HG03457 (cell line): ENCODE measurements at regions not wholly inside any gene's neighbourhood (a gene's known extent, or its start where the extent isn't known, plus 50 kb on each side); places are given as distances from the start of the nearest gene placed in this dataset.

Experiments
- ATAC-seq: cut with Tn5 transposase; IDR thresholded peaks from one replicate; pipeline ENCODE4 v1.9.1; 2021; ENCODE audit warnings: moderate number of reproducible peaks; ENCODE audit not compliant: unreplicated experiment

- no peak for ATAC-seq
These were observed 294.0 kb upstream of the KLHL29 start for GRCh38 chr2:23091019-23091418.

GRCh38 chr2:23091900-23092299, 293.1 kb upstream of the KLHL29 start:
- no peak for ATAC-seq

- ATAC-seq: no peak
These were observed 292.1 kb upstream of the KLHL29 start for GRCh38 chr2:23092831-23093230.

GRCh38 chr2:23093513-23093912, 291.5 kb upstream of the KLHL29 start:
- no peak for ATAC-seq

GRCh38 chr2:23096906-23097602, 287.9 kb upstream of the KLHL29 start:
- no peak for ATAC-seq

GRCh38 chr2:23100406-23100805, 284.6 kb upstream of the KLHL29 start:
- no peak for ATAC-seq

GRCh38 chr2:23106242-23106785, 278.7 kb upstream of the KLHL29 start:
- no peak for ATAC-seq

- no peak for ATAC-seq
These were observed 277.5 kb upstream of the KLHL29 start for GRCh38 chr2:23107327-23107941.

- no peak for ATAC-seq
These were observed 273.7 kb upstream of the KLHL29 start for GRCh38 chr2:23111263-23111662.

- no peak for ATAC-seq
These were observed 272.5 kb upstream of the KLHL29 start for GRCh38 chr2:23112517-23112916.

GRCh38 chr2:23114299-23114698, 270.7 kb upstream of the KLHL29 start:
- no peak for ATAC-seq

- no peak for ATAC-seq
These were observed 266.7 kb upstream of the KLHL29 start for GRCh38 chr2:23118313-23118712.

GRCh38 chr2:23118894-23119293, 266.1 kb upstream of the KLHL29 start:
- no peak for ATAC-seq

GRCh38 chr2:23120161-23120560, 264.8 kb upstream of the KLHL29 start:
- ATAC-seq: no peak

GRCh38 chr2:23121968-23122648, 262.9 kb upstream of the KLHL29 start:
- ATAC-seq: no peak

GRCh38 chr2:23122681-23123215, 262.2 kb upstream of the KLHL29 start:
- no peak for ATAC-seq

GRCh38 chr2:23123686-23124085, 261.3 kb upstream of the KLHL29 start:
- no peak for ATAC-seq

GRCh38 chr2:23124214-23124750, 260.7 kb upstream of the KLHL29 start:
- no peak for ATAC-seq

GRCh38 chr2:23127465-23127864, 257.5 kb upstream of the KLHL29 start:
- no peak for ATAC-seq

- no peak for ATAC-seq
These were observed 256.2 kb upstream of the KLHL29 start for GRCh38 chr2:23128684-23129292.

GRCh38 chr2:23131066-23131575, 253.9 kb upstream of the KLHL29 start:
- no peak for ATAC-seq
